Neural progenitor cell (in vitro differentiated cells): ENCODE measurements at regions not wholly inside any gene's neighbourhood (a gene's known extent, or its start where the extent isn't known, plus 50 kb on each side); places are given as distances from the start of the nearest gene placed in this dataset.

Source experiments
- EZH2 ChIP-seq: fragments of 200-600 bp; sonication (generic); IDR thresholded peaks from 2 replicates; pipeline ENCODE4 v1.6.1; 2017; ENCODE audit warnings: antibody characterized with exemption, mild to moderate bottlenecking, moderate library complexity
- EZH2phosphoT487 ChIP-seq: fragments of 200-600 bp; sonication (generic); IDR thresholded peaks from 2 replicates; pipeline ENCODE4 v1.6.1; 2017; ENCODE audit warnings: antibody characterized with exemption
- TF ChIP-seq, protein P1 (sequence below): fragments of 200-600 bp; sonication (generic); IDR thresholded peaks from 2 replicates; pipeline ENCODE4 v1.5.1; 2017; ENCODE audit warnings: antibody characterized with exemption, mild to moderate bottlenecking

- TF ChIP-seq, protein P1, sequence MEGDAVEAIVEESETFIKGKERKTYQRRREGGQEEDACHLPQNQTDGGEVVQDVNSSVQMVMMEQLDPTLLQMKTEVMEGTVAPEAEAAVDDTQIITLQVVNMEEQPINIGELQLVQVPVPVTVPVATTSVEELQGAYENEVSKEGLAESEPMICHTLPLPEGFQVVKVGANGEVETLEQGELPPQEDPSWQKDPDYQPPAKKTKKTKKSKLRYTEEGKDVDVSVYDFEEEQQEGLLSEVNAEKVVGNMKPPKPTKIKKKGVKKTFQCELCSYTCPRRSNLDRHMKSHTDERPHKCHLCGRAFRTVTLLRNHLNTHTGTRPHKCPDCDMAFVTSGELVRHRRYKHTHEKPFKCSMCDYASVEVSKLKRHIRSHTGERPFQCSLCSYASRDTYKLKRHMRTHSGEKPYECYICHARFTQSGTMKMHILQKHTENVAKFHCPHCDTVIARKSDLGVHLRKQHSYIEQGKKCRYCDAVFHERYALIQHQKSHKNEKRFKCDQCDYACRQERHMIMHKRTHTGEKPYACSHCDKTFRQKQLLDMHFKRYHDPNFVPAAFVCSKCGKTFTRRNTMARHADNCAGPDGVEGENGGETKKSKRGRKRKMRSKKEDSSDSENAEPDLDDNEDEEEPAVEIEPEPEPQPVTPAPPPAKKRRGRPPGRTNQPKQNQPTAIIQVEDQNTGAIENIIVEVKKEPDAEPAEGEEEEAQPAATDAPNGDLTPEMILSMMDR: no peak
- TF ChIP-seq EZH2: no peak
- TF ChIP-seq EZH2phosphoT487: no peak
These were observed 501.6 kb upstream of the GCFC2 start for GRCh38 chr2:76211991-76212985.
